Colonic mucosa (tissue), 4 donors: ENCODE measurements at regions not wholly inside any gene's neighbourhood (a gene's known extent, or its start where the extent isn't known, plus 50 kb on each side); places are given as distances from the start of the nearest gene placed in this dataset.

Source experiments
- DNase-seq: peaks from one replicate; pipeline ENCODE4 v3.0.0-alpha.2; 2020
- H3K27ac ChIP-seq: fragments of 200-600 bp; one replicate; pipeline ENCODE4 v1.8.0; 2021
- H3K27me3 ChIP-seq: fragments of 200-600 bp; one replicate; pipeline ENCODE4 v1.8.0; 2021
- H3K36me3 ChIP-seq: fragments of 200-600 bp; one replicate; pipeline ENCODE4 v1.8.0; 2021
- H3K4me1 ChIP-seq: fragments of 200-600 bp; one replicate; pipeline ENCODE4 v1.8.0; 2021; ENCODE audit warnings: mild to moderate bottlenecking
- H3K4me3 ChIP-seq: fragments of 200-600 bp; one replicate; pipeline ENCODE4 v1.8.0; 2021
- H3K9ac ChIP-seq, 2 donors: one replicate each; pipeline ENCODE4 v1.7.0; 2013; ENCODE audit warnings: control low read depth in 2 of 2, low read depth in 2 of 2, low read length in 2 of 2
- H3K9me3 ChIP-seq: fragments of 200-600 bp; one replicate; pipeline ENCODE4 v1.8.0; 2021
- intact Hi-C: fragments of 100-400 bp; cut with DNase I; formaldehyde crosslinking; loops from one replicate; pipeline ENCODE4 v1.14.1; 2022
- TF ChIP-seq, protein P1 (sequence below): fragments of 200-600 bp; IDR thresholded peaks from one replicate; pipeline ENCODE4 v1.8.0; 2022; ENCODE audit warnings: antibody characterized with exemption, mild to moderate bottlenecking
- donor health status: healthy.
- donor health status: DM: no; HTN: no; CAD: no.
- donor health status: DM: no; HTN: no; CAD: no.

DNA sequence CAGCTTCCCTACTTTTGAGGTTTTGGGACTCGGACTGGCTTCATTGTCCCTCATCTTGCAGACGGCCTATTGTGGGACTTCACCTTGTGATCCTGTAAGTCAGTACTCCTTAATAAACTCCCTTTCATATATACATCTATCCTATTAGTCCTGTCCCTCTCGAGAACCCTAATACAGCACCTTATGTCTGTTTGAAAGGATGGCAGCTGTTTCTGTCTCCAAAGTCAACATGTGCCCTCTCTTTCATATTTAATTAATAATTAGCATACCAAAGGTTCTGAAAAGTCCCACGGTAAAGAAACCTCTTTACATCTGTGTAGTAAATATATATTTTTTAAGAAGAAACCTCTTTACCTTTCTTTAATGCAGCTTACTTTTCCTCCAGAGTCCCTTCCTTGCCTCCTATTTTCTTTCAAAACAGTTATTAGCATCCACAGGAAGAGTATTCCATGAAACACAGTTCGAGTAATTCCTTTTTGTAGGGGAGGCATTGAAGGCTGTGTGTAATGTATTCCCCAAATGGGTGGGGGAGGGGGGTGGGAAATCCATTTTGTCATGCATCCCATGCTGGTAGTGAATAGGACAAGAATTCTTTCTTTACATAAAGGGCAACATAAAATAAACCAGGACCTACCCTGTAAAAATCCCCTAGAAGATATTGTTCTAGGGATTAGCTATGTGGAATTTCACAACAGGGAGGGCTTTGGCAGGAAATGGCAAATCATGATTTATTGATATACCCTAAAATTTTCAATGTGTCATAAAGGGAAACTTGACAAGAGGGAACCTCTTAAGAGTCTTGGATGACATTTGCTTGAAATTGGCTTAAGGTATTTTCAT lies 241.5 kb downstream of the SUDS3 start:
- Histone ChIP-seq H3K4me3 (no peak overlapping the region), H3K27ac (no peak overlapping the region), H3K27me3 (no peaks in the 10 kb centered on the region), H3K9me3 (no peaks in the 10 kb centered on the region), H3K9ac (no peak overlapping the region), H3K4me1 (no peaks in the 10 kb centered on the region), H3K36me3 (no peaks in the 10 kb centered on the region)
- DNase-seq: no peak
- intact Hi-C loops: no loop called here
- TF ChIP-seq, protein P1, sequence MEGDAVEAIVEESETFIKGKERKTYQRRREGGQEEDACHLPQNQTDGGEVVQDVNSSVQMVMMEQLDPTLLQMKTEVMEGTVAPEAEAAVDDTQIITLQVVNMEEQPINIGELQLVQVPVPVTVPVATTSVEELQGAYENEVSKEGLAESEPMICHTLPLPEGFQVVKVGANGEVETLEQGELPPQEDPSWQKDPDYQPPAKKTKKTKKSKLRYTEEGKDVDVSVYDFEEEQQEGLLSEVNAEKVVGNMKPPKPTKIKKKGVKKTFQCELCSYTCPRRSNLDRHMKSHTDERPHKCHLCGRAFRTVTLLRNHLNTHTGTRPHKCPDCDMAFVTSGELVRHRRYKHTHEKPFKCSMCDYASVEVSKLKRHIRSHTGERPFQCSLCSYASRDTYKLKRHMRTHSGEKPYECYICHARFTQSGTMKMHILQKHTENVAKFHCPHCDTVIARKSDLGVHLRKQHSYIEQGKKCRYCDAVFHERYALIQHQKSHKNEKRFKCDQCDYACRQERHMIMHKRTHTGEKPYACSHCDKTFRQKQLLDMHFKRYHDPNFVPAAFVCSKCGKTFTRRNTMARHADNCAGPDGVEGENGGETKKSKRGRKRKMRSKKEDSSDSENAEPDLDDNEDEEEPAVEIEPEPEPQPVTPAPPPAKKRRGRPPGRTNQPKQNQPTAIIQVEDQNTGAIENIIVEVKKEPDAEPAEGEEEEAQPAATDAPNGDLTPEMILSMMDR: no peak

DNA sequence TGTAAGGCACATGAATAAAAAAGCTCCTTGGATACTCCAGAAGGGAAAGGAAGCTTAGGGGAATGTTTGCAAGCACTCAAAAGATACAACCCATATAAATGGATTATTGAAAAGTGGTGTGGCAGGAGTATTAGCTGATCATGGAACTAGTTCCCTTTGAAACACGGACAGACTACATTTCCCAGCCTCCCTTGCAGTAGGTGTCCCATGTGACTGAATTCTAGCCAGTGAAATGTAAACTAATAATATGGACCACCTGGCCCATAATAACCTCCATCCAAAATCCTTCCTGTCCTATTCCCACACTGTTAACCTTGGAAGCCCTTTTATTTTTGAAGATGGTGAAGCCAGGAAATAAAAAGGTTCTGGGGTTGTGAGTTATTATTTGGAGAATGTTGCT lies 242.3 kb downstream of the SUDS3 start:
- Histone ChIP-seq H3K4me1 (no peaks in the 10 kb centered on the region), H3K9me3 (no peaks in the 10 kb centered on the region), H3K27me3 (no peaks in the 10 kb centered on the region), H3K36me3 (no peaks in the 10 kb centered on the region), H3K4me3 (no peak overlapping the region), H3K9ac (no peak overlapping the region), H3K27ac (no peak overlapping the region)
- no peak for DNase-seq
- intact Hi-C loops: no loop called here
- TF ChIP-seq, protein P1: no peak

DNA sequence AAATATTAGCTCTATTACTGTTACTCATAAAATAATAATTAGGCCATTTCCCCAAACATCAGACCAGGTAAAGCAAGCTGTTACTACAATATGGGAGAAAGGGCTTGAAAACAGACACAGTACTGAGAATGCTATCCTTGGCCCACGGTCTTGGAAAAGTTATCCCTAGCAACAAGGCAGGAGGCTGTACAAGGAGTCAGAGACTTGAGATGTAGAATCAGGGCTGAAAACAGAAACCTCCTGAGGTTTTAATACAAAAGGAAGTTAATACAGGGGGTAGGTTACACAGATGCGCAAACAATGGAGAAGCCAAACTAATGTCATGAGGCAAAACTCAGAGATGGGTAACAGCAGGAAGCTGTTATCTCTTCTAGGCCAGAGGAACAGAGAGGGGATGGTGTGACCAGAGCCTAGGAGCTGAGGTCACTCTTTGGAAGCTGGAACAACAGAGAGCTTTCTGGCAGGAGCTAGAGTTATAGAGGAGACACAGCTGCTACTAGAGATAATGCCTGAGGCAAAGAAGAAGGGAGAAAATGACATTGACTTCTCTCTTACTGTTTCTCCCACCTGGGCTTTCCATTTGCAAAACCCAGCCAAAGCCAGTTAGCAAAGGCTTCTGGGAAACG lies 248.8 kb downstream of the SUDS3 start:
- intact Hi-C loops: no loop called here
- Histone ChIP-seq H3K27ac (no peak overlapping the region), H3K4me3 (no peak overlapping the region), H3K36me3 (no peaks in the 10 kb centered on the region), H3K9ac (no peak overlapping the region), H3K4me1 (no peaks in the 10 kb centered on the region), H3K9me3 (no peaks in the 10 kb centered on the region), H3K27me3 (no peaks in the 10 kb centered on the region)
- TF ChIP-seq, protein P1: no peak
- DNase-seq: no peak

DNA sequence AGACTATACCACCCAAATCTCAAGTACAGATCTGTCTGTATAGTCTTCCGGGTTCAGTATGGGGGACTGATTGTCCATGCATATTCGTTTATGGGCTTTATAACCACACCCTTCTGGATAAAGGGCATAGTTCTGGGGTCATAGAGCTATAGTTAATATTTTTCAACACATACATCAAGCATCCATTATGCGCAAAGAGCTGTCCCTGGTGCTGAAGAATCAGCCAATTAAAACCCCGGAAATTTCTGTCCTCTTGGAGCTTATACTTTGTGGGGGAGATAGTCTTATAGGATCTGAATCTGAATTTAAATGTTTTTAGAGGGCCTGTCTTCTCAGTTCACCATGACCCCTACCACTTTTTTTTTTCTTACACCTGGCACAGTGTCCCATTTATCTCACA lies 256.7 kb downstream of the SUDS3 start:
- Histone ChIP-seq H3K4me1 (no peaks in the 10 kb centered on the region), H3K4me3 (no peak overlapping the region), H3K9me3 (no peaks in the 10 kb centered on the region), H3K27ac (no peak overlapping the region), H3K9ac (no peak overlapping the region), H3K36me3 (no peaks in the 10 kb centered on the region), H3K27me3 (no peaks in the 10 kb centered on the region)
- DNase-seq: no peak
- intact Hi-C loops: loop anchor here (10.0 kb wide), 1 partner anchor 198 kb away; no protein-coding TSS in a partner anchor
- TF ChIP-seq, protein P1: no peak

DNA sequence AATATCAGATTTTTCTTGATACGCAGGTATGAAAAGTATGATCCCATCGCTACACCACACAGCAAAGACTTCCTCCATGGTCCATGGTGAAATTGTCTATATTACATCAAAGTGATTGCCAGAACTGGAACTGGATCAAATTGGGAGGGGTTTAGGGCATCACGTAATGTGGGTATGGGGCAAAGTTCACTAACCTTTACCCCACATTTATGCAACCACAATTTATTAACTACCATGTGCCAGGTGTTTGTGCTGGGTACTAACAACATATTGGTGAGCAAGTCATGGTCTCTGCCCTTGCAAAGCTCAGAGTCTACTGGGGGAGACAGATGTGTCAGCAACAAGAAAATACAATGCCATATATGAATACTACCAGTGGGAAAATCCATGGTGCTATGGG lies 258.9 kb downstream of the SUDS3 start:
- intact Hi-C loops: loop anchor here (10.0 kb wide), 1 partner anchor 200 kb away; no protein-coding TSS in a partner anchor

More for the DNA sequence above, 258.9 kb downstream of the SUDS3 start:
- Histone ChIP-seq H3K27ac (no peak overlapping the region), H3K4me1 (no peaks in the 10 kb centered on the region), H3K36me3 (no peaks in the 10 kb centered on the region), H3K27me3 (no peaks in the 10 kb centered on the region), H3K9ac (no peak overlapping the region), H3K4me3 (no peak overlapping the region), H3K9me3 (no peaks in the 10 kb centered on the region)
- DNase-seq: no peak
- TF ChIP-seq, protein P1: no peak
